ENCODE measurements at regions not wholly inside any gene's neighbourhood (a gene's known extent, or its start where the extent isn't known, plus 50 kb on each side); places are given as distances from the start of the nearest gene placed in this dataset.

GRCh38 chr1:178609015-178609414 lies 96.1 kb downstream of the TEX35 start:
- no peak overlapping the region for H3K56ac ChIP-seq (replicated peaks; ENCODE audit: insufficient read length, low read depth, low read length)
- no peak overlapping the region for H2AFZ ChIP-seq (ENCODE audit: low read length)
- H4K5ac ChIP-seq (ENCODE audit: insufficient read length, low read depth, low read length): no peak overlapping the region
- FAIRE-seq (no peak), DNase-seq (ENCODE audit: low read depth in 1 of 2, low spot score in 2 of 2) (no peak)
- no peak overlapping the region for H3K4me2 ChIP-seq (ENCODE audit: insufficient read depth in 1 of 2, low read depth in 2 of 2, low read length in 2 of 2)
- H3K79me2 ChIP-seq (ENCODE audit: control insufficient read depth in 1 of 2, insufficient read depth in 2 of 2, low read length in 2 of 2): no peaks in the 10 kb centered on the region
- H3K4me3 ChIP-seq (ENCODE audit: extremely low read depth in 1 of 4, insufficient read depth in 2 of 4, low read depth in 3 of 4, low read length in 4 of 4): no peak overlapping the region
- no peaks in the 10 kb centered on the region for H3K9me3 ChIP-seq (ENCODE audit: insufficient read depth in 2 of 2, low read depth in 1 of 2, low read length in 1 of 2)
- POLR2A ChIA-PET (ENCODE audit: partially characterized antibody): no interaction called here
- no peak overlapping the region for H2BK12ac ChIP-seq (ENCODE audit: low read depth, low read length)
- H3K27ac ChIP-seq (ENCODE audit: low read depth, low read length): no peak overlapping the region
- H3K9ac ChIP-seq (replicated peaks in 1 of 4; ENCODE audit: extremely low read depth in 1 of 4, low read depth in 3 of 4, low read length in 3 of 4): no peak overlapping the region
- no peak for TF ChIP-seq CBX8 (IDR thresholded peaks at IDR 0.05; ENCODE audit: borderline replicate concordance, low read depth, low read length)
- no peak for TF ChIP-seq SIX5 (IDR thresholded peaks at IDR 0.05; ENCODE audit: low read depth, low read length)
- no peak for TF ChIP-seq POLR2AphosphoS5 (IDR thresholded peaks at IDR 0.05; ENCODE audit: low read depth, low read length)
- TF ChIP-seq EP300 (IDR thresholded peaks at IDR 0.05; ENCODE audit: borderline replicate concordance in 1 of 2, low read depth in 2 of 2, low read length in 2 of 2): no peak
- no peak for TF ChIP-seq JUND (IDR thresholded peaks at IDR 0.05; ENCODE audit: low read length)
- no peak for TF ChIP-seq PHF8 (conservative IDR thresholded peaks at IDR 0.05; ENCODE audit: low read depth, low read length)
- no peak for TF ChIP-seq HDAC6 (IDR thresholded peaks at IDR 0.05; ENCODE audit: low read depth, low read length)
- TF ChIP-seq ZNF274 (IDR thresholded peaks at IDR 0.05; ENCODE audit: borderline replicate concordance, extremely low read depth, low read length): no peak
- TF ChIP-seq GTF2F1 (IDR thresholded peaks at IDR 0.05; ENCODE audit: borderline replicate concordance, low read depth, low read length): no peak
- H3K14ac ChIP-seq (ENCODE audit: insufficient read length): no peak overlapping the region
- H4K91ac ChIP-seq (replicated peaks; ENCODE audit: insufficient read length, low read length): no peak overlapping the region
- no peaks in the 10 kb centered on the region; the same call in 1 of the 2 replicates for H3K79me1 ChIP-seq (ENCODE audit: low read depth, low read length)
- CTCF ChIA-PET (ENCODE audit: partially characterized antibody): interaction anchor here (1.0 kb wide), 1 partner anchor 12 kb away, joined by 3 read pairs; no protein-coding TSS in a partner anchor
- H2BK120ac ChIP-seq (replicated peaks; ENCODE audit: low read depth, low read length): no peak overlapping the region
- H3K4me1 ChIP-seq (replicated peaks in 1 of 4; ENCODE audit: control insufficient read depth in 3 of 4, insufficient read depth in 4 of 4, low read length in 3 of 4): peaks cover 0 to 5% (median 4%) of the 10 kb centered on the region in 4 experiments; a peak in 5 of 7 replicates
- no peak overlapping the region for H2AK5ac ChIP-seq (ENCODE audit: low read depth, low read length)
- no peak overlapping the region for H3K4ac ChIP-seq (replicated peaks; ENCODE audit: insufficient read length, low read depth, low read length)
- no peak overlapping the region for H3K23ac ChIP-seq (ENCODE audit: insufficient read length)
- H3K27me3 ChIP-seq (replicated peaks in 1 of 4; ENCODE audit: control insufficient read depth in 3 of 4, extremely low read depth in 1 of 4, insufficient read depth in 3 of 4, low read length in 3 of 4): no peaks in the 10 kb centered on the region
- H2BK20ac ChIP-seq (ENCODE audit: low read length): no peak overlapping the region
- no peaks in the 10 kb centered on the region for H3K36me3 ChIP-seq (ENCODE audit: control insufficient read depth in 2 of 4, insufficient read depth in 4 of 4, low read length in 3 of 4)
- H3K23me2 ChIP-seq (ENCODE audit: low read depth, low read length): no peaks in the 10 kb centered on the region
- H4K8ac ChIP-seq (ENCODE audit: extremely low read depth, insufficient read depth, low read length): no peak overlapping the region
- no peak overlapping the region for H2BK15ac ChIP-seq (ENCODE audit: low read length)
- H4K20me1 ChIP-seq (replicated peaks in 1 of 2; ENCODE audit: control insufficient read depth in 1 of 2, insufficient read depth in 2 of 2, low read length in 2 of 2): no peaks in the 10 kb centered on the region
- no peak overlapping the region for H3K18ac ChIP-seq (ENCODE audit: extremely low read depth, low read length)
- H2BK5ac ChIP-seq (ENCODE audit: low read depth, low read length): no peak overlapping the region
- 86% methylated on average over 2 of the region's 2 CpGs; no CpG with 5 or more reads in 1 of the 2 experiments for WGBS, 2 experiments (ENCODE audit: extremely low coverage in 1 of 2, insufficient coverage in 1 of 2, insufficient read length in 1 of 2, insufficient replicate concordance in 2 of 2, low coverage in 1 of 2, low lambda C conversion rate in 2 of 2, missing lambda C conversion rate in 1 of 2)
